ENCODE measurements at regions not wholly inside any gene's neighbourhood (a gene's known extent, or its start where the extent isn't known, plus 50 kb on each side); places are given as distances from the start of the nearest gene placed in this dataset.

GRCh38 chr14:34231626-34232025 is 230.4 kb downstream of the SPTSSA start:
- Histone ChIP-seq H3K36me3 (no peaks in the 10 kb centered on the region), H3K27ac (no peak overlapping the region), H3K4me3 (ENCODE audit: low read depth in 1 of 2, low read length in 1 of 2) (no peak overlapping the region), H3K27me3 (peaks cover 5% of the 10 kb centered on the region), H3K9me3 (no peaks in the 10 kb centered on the region), H3K4me1 (ENCODE audit: control insufficient read depth in 1 of 2, insufficient read depth in 1 of 2, low read depth in 1 of 2, low read length in 1 of 2) (no peaks in the 10 kb centered on the region)
- no peak for TF ChIP-seq CTCF (IDR thresholded peaks at IDR 0.05)

- Histone ChIP-seq H3K4me3 (ENCODE audit: low read depth in 1 of 2, low read length in 1 of 2) (no peak overlapping the region), H3K36me3 (no peaks in the 10 kb centered on the region), H3K27ac (no peak overlapping the region), H3K4me1 (ENCODE audit: control insufficient read depth in 1 of 2, insufficient read depth in 1 of 2, low read depth in 1 of 2, low read length in 1 of 2) (no peaks in the 10 kb centered on the region), H3K27me3 (peaks cover 8% of the 10 kb centered on the region), H3K9me3 (no peaks in the 10 kb centered on the region)
- no peak for TF ChIP-seq CTCF (IDR thresholded peaks at IDR 0.05)
These were observed 232.9 kb downstream of the SPTSSA start for GRCh38 chr14:34229140-34229539.

GRCh38 chr14:34228650-34228976 is 233.4 kb downstream of the SPTSSA start:
- peaks cover 13% of the 10 kb centered on the region for H3K27me3 ChIP-seq
- H3K27ac ChIP-seq, result no peak overlapping the region
- no peak for TF ChIP-seq CTCF (IDR thresholded peaks at IDR 0.05)
- no peaks in the 10 kb centered on the region for H3K36me3 ChIP-seq
- H3K4me1 ChIP-seq (ENCODE audit: control insufficient read depth in 1 of 2, insufficient read depth in 1 of 2, low read depth in 1 of 2, low read length in 1 of 2), result no peaks in the 10 kb centered on the region
- no peak overlapping the region for H3K4me3 ChIP-seq (ENCODE audit: low read depth in 1 of 2, low read length in 1 of 2)
- H3K9me3 ChIP-seq, result no peaks in the 10 kb centered on the region

- Histone ChIP-seq H3K27me3 (peaks cover 19% of the 10 kb centered on the region), H3K36me3 (no peaks in the 10 kb centered on the region), H3K27ac (no peak overlapping the region), H3K4me1 (ENCODE audit: control insufficient read depth in 1 of 2, insufficient read depth in 1 of 2, low read depth in 1 of 2, low read length in 1 of 2) (no peaks in the 10 kb centered on the region), H3K9me3 (no peaks in the 10 kb centered on the region), H3K4me3 (ENCODE audit: low read depth in 1 of 2, low read length in 1 of 2) (no peak overlapping the region)
- TF ChIP-seq CTCF (IDR thresholded peaks at IDR 0.05), result no peak
These were observed 234.0 kb downstream of the SPTSSA start for GRCh38 chr14:34227834-34228649.

GRCh38 chr14:34224221-34224620 is 237.8 kb downstream of the SPTSSA start:
- H3K4me3 ChIP-seq (ENCODE audit: low read depth in 1 of 2, low read length in 1 of 2), result no peak overlapping the region
- H3K27me3 ChIP-seq, result peaks cover 31% of the 10 kb centered on the region
- no peaks in the 10 kb centered on the region for H3K36me3 ChIP-seq
- no peak overlapping the region for H3K27ac ChIP-seq
- no peaks in the 10 kb centered on the region for H3K4me1 ChIP-seq (ENCODE audit: control insufficient read depth in 1 of 2, insufficient read depth in 1 of 2, low read depth in 1 of 2, low read length in 1 of 2)
- H3K9me3 ChIP-seq, result no peaks in the 10 kb centered on the region
- no peak for TF ChIP-seq CTCF (IDR thresholded peaks at IDR 0.05)
